GM18517 (cell line): ENCODE measurements at regions not wholly inside any gene's neighbourhood (a gene's known extent, or its start where the extent isn't known, plus 50 kb on each side); places are given as distances from the start of the nearest gene placed in this dataset.
"Not testable (repeated sequence)": the region's sequence is repeated elsewhere in the genome, so short reads cannot be mapped to it uniquely, and the experiment has no call there.

ENCODE experiments used
- ATAC-seq: cut with Tn5 transposase; IDR thresholded peaks from one replicate; pipeline ENCODE4 v1.9.1; 2021; ENCODE audit warnings: mild to moderate bottlenecking, moderate library complexity; ENCODE audit not compliant: unreplicated experiment

DNA sequence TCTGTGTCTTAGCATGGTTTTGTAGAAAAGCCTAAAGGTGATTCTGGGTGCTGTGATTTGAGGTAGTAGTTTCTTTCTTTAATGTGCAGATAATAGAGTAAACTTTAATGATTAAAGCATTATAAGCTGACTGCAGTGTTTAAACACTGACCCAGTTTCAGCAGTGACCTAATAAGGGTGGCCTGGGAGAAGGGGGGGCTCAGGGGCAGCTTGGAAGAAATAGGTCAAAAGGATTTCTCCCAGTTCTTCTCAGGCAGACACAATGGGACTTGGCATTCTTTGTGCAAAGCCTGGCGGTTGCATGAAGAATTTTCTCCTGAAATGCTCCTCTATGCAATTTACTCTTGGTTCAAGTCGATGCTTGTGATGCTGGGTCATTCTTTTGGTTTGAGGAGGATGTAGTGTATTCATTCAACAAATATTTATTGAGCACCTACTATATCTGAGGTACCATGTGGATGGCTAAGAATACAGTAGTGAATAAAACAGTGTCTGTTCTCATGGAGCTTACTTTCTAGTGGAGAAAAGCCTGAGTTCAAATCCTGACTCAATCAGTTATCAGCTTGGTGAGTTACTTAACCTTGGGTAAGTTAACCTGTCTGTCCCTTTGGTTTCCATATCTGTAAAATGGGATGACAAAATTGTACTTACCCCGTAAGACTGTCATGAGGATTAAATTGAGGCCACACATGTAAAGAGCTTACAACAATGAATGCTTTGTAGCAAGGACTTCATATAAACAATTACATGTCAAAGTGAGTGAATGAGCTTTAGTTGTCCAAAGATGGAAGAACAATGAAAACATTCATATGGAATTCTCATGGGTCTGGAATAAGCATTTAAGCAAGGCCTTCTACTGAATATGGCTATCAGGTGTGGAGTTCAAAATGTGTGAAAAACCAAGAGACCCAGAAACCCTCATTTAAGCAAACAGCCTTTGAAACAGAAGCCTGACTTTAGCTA is 210.2 kb downstream of the KCNRG start:
- ATAC-seq: no peak

DNA sequence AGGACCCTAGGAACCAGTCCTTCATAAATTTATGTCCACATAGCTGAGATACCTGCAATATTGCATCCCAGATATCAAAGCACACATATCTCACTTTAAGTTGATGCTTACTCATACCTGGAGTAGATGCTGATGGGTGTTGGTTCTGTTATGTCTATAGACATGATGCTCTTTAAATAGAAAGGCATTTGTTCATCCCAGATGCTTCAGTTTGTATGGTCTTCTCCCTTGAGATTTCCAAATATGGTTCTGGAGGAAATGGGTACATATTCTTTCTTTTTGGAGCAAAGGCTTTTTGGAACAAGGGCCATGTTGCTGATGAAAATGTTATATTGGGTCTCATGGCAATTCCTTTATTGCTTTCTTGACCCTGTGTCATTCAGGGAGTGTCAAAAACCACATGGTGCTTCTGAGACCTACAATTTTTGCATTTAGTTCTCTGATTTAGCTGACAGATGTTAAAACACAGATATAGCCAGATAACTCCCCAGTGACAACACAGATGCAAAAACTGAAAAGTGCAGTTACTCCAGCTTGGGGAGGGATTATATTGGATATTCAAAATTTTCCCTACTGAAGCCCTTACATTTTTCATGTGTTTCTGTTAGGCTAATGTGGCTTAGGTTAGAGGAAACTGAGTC is 211.4 kb downstream of the KCNRG start:
- peak; percentile 62 for ATAC-seq

DNA sequence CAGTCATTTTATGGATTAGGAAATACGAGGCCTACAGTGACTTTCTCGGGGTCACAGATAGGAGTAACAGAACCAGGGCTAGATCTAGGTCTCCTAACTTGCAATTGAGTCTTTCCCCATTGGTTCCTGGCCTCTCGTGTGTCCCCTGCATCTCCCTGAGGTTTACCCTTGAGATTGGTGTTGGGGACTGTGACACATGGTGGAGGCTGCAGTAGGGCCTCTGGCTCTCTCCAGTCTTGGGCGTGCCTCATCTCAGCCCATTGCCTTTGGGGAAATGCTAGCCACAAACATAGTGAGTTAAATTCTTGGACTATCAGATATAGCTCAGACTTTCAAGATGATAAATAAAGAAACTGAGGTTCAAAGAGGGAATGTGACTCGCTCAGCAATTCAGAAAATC is 212.1 kb downstream of the KCNRG start:
- ATAC-seq: no peak

DNA sequence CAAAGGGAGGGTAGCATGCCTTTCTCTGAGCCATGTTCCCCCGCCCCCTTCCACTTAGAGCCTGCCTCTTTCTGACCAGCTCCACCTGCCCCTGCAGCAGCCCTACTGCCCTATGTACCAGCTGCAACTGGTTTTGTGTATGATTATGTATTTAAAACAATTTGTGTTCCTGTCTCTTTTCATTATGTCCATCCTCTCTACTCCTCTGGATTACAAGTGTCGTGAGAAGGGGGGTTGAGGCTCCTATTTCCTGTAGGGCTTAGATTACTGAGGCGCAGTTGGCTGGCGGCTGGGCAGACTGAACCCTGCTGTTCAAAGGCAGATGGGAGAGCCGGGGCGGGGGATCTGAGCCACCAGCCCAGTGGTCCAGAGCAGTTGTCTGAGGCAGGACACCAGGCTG is 213.3 kb downstream of the KCNRG start:
- ATAC-seq: no peak

DNA sequence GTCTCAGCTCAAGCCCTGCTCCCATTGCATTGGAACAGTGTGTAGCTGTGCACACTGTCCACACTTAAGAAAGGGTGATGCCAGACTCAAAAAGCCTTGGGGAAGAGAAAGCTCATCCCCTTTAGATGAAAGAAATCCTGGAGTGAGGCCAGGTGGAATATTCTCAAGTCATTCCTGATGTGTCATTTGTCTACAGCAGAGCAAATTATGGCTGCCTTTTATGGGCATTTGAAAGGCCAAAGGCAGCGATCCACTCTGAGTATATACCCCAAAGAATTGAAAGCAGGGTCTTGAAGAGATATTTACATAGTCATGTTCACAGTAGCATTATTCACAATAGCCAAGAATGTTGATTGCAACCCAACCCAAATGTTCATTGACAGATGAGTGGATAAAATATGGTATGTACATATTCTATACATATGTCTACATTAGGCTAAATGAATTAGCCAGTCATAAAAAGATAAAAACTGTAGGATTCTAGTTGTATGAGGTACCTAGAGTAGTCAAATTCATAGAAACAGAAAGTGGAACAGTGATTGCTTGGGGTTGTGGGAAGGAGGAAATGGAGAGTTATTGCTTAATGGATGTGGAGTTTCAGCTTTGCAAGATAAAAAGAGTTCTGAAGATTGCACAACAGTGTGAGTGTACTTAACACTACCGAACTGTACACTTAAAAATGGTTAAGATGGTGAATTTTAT is 214.9 kb downstream of the KCNRG start:
- no peak for ATAC-seq

DNA sequence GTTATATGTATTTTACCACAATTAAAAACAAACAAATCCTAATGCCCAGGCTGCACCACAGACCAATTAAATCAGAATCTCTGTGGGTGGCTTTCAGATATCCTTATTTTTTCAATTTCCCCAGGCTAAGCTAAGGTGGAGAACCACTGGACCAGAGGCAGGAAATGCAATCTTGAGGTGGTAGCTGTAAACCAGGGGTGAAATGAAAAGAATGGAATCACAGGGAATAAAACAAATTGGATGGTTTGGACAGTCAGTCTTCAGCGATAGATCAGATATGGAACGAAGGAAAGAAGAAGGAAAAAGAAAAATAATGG is 215.4 kb downstream of the KCNRG start:
- ATAC-seq: no peak

DNA sequence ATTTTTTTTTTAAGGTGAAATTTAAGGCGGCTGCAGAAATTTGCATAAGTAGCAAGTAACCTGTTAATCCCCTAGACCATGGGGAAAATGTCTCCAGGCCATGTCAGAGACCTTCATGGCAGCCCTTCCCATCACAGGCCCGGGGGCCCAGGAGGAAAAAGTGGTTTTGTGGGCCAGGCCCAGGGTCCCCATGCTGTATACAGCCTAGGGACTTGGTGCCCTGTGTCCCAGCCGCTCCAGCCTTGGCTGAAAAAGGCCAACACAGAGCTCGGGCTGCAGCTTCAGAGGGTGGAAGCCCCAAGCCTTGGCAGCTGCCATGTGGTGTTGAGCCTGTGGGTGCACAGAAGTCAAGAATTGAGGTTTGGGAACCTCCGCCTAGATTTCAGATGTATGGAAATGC is 218.3 kb downstream of the KCNRG start:
- ATAC-seq: not testable (repeated sequence)

DNA sequence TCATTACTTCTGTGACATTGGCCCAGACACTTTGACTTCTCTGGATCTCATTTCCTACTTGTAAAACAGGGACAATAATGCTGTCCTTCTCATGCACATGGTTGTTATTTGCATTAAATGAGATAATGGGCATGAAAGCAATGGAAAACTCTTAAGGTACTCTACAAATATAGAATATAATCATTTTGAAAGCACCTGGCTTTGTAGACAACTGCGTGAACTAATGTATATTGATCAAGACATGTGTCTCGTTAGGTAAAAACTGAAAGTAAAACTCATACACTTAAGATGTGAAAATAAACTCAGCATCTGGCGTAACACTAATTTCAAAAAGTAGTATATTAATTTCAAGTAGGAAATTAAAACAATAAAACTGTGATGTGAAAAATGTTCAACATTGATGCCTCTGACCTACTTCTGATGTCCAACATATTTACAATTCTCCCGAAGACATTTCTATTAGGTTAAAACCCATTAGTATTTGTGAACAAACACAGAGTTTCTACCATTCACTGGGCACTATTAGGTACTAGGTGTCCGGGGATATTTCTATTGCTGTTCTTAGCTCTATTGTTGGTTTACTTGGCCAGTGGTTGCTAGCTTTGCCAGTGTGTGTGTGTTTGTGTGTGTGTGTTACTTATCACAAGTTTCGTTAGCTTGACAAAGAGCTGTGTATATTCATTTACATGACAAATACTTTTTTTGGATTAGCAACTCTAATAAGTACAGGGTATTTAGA is 220.5 kb downstream of the KCNRG start:
- ATAC-seq: no peak

DNA sequence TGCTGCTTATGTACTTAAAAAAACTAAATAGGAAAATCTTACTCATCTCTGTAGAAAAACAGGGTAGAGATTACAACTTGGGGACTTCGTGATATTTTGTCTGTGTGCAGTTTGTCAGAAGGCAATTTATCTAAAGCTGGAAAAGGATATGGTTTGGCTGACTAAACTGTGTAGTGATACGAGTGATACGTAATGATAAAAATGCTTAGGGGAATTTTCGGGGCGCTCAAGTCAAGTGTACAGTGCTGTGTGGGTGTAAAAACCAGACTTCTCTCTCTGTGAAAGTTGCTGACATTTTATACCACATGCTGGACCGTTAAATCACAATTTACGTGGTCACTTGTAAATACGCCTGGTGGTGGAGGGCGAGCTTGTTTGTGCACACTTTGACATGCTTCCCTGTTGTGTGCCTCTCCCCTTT is 221.7 kb downstream of the KCNRG start:
- ATAC-seq: peak; percentile 95

DNA sequence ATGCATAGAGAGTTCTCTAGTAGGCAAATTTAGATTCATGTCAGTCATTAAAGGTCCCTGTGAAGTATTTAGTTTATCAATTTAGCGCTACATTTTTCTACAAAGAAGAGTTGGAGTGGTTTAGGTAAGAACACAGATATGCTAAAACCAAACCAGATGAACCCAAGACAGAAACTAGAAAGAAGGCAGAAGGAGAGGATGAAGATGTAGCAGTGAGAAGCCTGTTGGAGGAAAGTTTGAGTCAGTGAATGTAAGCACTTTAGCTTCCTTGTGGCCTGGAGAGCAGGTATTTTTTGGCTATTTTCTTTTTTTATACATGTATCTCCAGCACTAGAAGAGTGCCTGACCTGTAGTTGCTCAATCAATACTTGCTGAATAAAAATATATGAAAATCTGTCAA is 223.7 kb downstream of the KCNRG start:
- ATAC-seq: no peak

DNA sequence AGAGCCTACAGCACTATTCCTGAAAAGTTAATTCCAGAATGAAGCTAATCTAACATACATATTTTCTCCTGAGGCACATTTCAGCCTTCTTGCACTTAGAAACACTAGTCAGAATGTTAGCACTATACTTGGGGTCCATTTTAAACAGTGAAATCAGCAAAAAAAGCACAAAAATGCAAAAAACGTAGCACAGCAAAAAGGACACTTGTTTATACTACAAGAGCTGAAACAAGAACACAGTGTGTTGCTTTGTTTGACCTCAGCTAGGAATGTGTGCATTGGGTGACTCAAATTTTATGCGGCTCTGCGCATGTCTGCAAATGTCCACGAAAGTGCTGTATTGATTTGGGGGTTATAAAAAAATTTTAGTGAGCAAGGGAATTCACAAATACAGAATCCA is 226.2 kb downstream of the KCNRG start:
- ATAC-seq: no peak

DNA sequence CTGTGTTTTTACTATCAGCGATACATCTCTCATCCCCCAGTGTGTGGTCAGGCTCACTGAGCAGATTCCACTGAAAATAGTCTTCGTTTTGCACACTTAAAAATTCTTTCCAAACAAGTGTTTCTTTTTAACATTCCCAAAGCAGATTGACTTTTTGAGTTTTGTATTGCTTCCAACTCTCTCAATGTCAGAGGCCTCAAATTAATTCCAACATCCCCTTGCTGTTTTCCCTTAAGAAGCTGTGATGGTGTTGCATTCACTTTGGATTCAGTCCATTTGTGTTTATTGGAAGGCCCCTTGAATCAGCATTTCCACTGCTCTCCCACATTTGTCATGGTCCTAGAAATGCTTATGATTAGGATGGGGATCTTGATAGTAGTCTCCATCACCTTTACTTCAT is 228.7 kb downstream of the KCNRG start:
- ATAC-seq: no peak

DNA sequence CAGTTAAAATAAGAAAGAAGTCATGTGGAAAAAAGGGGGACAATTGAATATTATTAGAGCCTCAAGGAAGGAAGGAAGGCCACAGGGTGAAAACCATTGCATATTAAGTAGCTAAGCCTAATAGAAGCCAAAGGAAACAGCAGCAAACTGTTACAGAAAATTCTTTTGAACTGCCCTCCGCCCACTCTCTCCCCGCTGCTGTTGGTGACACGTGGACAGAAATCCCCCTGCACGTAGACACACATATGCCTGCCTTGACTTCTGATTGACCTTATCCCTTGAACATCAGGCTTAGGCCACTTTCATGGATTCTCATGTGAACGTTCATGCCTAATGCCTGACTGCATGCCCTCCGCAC is 229.1 kb downstream of the KCNRG start:
- ATAC-seq: no peak

DNA sequence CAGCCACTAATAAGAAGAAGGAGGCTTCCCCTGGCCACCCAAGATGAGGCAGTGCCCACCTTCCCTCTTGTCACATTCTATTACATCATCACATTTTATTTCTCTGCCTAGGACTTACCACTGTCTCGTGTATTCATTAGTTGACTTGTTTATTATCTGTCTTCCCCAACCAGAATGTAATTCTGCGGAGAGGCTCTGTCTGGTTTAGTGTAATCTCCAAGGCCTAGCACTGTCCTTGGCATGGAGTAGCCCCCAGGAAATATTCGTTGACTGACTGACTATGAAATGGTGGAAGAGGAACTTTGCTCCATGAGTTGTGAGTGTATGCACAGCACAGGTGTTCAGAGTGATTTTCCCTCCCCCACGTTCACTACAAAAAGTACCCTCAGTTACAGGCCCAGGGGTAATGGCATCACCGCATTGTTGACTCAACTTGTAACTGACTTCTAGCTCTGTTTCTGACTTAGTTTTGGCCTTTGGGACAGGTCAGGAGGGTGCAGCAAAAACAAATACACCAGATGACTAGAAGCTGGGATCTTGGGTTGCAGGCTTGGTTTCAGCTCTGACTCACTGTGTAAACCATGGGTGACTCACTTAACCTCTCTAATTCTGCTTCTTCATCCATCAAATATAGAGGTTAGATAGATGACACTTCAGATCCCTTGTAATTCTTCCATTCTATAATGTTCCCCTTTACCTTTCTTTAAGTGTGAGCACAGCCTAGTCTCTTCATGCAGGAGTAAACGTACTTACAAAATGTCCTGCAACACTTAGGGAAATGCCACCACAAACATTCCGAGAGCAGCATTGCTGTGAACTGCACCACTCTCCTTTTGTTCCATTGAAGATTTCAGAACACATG is 229.7 kb downstream of the KCNRG start:
- peak; percentile 93 for ATAC-seq

DNA sequence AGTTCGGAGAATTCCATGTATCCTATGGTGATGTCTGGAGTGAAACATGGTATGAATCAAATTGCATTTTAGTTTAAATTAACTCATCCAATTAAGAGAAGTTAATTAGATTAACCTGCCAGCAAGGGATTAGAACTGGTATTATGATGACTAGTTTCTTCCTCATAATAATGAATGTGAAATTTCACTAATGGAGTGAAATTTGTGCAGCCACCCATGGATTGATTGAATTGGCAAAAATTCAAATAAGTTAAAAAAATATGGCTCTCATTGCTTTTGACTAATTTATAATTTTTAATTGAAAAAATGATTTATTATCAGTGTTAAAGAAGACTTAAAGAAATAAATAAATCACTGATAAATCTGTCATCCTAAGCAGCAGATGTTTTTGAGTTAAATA is 232.0 kb downstream of the KCNRG start:
- ATAC-seq: no peak

DNA sequence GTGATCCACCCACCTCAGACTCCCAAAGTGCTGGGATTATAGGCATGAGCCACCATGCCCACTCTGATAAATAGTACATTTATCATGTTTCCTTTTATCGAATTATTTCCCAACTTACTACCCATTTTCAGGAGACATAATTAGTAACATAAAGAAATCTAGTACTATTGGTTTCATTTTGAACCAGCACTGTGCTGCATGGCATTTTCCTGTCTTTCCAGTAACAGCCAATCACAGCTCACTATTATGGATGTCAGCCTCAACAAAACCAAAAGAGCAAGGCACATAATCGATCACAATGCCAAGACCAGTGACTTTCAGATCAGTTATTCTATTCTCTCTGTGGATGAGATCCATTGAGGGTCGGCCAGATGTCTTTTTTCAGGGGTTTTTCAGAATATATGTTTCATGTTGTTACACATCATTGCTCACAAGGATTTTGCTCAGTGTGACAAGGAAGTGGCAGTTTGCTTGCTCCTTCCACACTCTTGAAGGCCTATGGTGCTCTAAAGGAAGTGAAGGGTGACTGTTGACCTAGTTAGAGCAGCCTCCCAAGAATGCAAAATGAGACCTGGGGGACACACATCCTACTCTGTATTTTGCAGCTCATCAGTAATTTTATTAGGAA is 233.4 kb downstream of the KCNRG start:
- no peak for ATAC-seq

DNA sequence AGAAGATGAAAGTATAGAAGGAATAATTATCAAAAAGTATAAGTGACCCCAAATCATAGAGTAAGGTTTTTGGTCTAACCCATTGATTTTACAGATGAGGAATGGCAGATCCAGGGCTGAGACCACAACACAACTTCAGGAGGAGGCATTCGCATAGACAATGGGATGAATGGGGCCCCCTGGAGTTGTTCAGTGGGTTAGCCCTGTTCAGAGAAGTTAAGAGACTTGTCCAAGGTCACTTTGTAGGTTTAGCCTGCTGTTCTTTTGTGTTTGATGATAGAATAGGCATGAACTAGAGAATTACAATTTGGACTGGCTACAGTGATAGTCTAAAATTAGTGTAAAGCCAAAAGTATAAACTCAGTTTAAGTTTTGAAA is 233.9 kb downstream of the KCNRG start:
- no peak for ATAC-seq

DNA sequence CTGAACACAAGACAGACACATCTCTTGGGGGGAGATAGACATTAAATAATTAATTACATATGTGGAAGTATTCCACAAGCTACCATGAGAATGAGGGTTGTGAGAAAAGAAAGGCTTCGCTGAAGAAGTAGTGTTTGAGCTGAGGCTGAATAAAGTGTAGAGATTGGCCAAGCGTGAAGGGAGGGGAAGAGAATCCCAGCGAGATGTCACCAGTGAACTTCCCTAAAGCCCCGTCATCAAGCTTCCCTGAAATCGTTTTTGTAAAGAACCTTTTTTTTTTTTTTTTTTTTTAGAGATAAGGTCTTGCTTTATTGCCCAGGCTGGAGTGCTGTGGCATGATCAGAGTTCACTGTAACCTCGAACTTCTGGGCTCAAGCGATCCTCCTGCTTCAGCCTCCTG is 235.2 kb downstream of the KCNRG start:
- no peak for ATAC-seq

DNA sequence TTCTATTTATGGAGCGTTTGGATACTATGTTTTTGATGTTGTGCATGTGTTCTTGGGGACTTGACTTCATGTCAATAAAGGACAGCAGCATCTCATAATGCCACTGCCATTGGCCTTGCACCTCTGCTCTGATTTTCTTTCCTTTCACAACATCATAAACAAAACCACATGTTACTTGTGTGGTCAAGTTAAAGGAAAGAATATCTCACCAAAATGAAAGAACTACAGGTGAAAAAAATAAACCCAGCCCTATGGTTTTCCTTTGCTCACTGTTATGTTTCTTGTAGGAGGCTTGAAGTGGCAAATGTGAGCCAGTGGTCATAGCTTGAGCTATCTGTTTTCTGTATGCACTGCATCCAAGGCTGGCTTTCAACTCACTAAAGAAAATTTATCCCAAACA is 240.4 kb downstream of the KCNRG start:
- no peak for ATAC-seq
